CD4-positive, alpha-beta T cell (primary cell): ENCODE measurements at regions not wholly inside any gene's neighbourhood (a gene's known extent, or its start where the extent isn't known, plus 50 kb on each side); places are given as distances from the start of the nearest gene placed in this dataset.

Experiments
- ATAC-seq: fragments of 200-7000 bp; cut with Tn5 transposase; one replicate; pipeline ENCODE4 v1.10.0; 2022; ENCODE audit warnings: mild to moderate bottlenecking; ENCODE audit not compliant: poor library complexity
- CTCF ChIA-PET: fragments of 350-600 bp; sonication (Branson Sonifier 250); formaldehyde crosslinking; loops from one replicate; lab custom pipeline; 2021; ENCODE audit warnings: antibody characterized with exemption, inconsistent platforms; lab: Charles Lee
- POLR2A ChIA-PET: fragments of 350-600 bp; sonication (Branson Sonifier 250); formaldehyde crosslinking; loops from one replicate; lab custom pipeline; 2021; ENCODE audit warnings: antibody characterized with exemption, inconsistent platforms; lab: Charles Lee
- DNase-seq, 14 experiments: peaks; one replicate each; pipeline ENCODE4 v3.0.0-alpha.2; 2013 to 2020; ENCODE audit warnings: mixed read lengths in 2 of 14
- H3K27ac ChIP-seq, 2 donors: one replicate each; pipeline versions ENCODE4 v1.5.1 to v1.7.0; 2013; ENCODE audit warnings: low read length in 2 of 2, low read depth in 1 of 2, mild to moderate bottlenecking in 1 of 2
- H3K27me3 ChIP-seq, 2 experiments: 1 replicate in 1 of 2; 2 replicates in 1 of 2; pipeline versions ENCODE4 v1.6.1 to v1.7.0; 2013; ENCODE audit warnings: low read length in 2 of 2, control low read depth in 1 of 2, mild to moderate bottlenecking in 1 of 2, moderate library complexity in 1 of 2; ENCODE audit not compliant: insufficient read depth in 2 of 2, control insufficient read depth in 1 of 2
- H3K36me3 ChIP-seq: one replicate; pipeline ENCODE4 v1.6.1; 2013; ENCODE audit warnings: low read length, control low read depth; ENCODE audit not compliant: insufficient read depth
- H3K4me1 ChIP-seq: one replicate; pipeline ENCODE4 v1.6.1; 2013; ENCODE audit warnings: low read length, control low read depth; ENCODE audit not compliant: insufficient read depth
- H3K4me3 ChIP-seq: one replicate; pipeline ENCODE4 v1.5.1; 2013; ENCODE audit warnings: mild to moderate bottlenecking, low read length, moderate library complexity
- H3K9me3 ChIP-seq, 2 experiments: 1 replicate in 1 of 2; 2 replicates in 1 of 2; pipeline versions ENCODE4 v1.6.1 to v1.7.0; 2013; ENCODE audit warnings: low read length in 2 of 2, mild to moderate bottlenecking in 2 of 2, control low read depth in 1 of 2, moderate library complexity in 1 of 2; ENCODE audit not compliant: control insufficient read depth in 1 of 2, insufficient read depth in 1 of 2
- H3K27ac Mint-ChIP-seq: one replicate; pipeline ENCODE4 v1.8.0; 2020; ENCODE audit warnings: mixed read lengths
- H3K27me3 Mint-ChIP-seq: one replicate; pipeline ENCODE4 v1.8.0; 2021; ENCODE audit warnings: mixed read lengths
- H3K36me3 Mint-ChIP-seq: one replicate; pipeline ENCODE4 v1.8.0; 2021; ENCODE audit warnings: low read depth, mixed read lengths
- H3K4me1 Mint-ChIP-seq: one replicate; pipeline ENCODE4 v1.8.0; 2021; ENCODE audit warnings: low read depth, mixed read lengths
- H3K4me3 Mint-ChIP-seq: one replicate; pipeline ENCODE4 v1.8.0; 2020; ENCODE audit warnings: mild to moderate bottlenecking, mixed read lengths
- H3K9me3 Mint-ChIP-seq: one replicate; pipeline ENCODE4 v1.8.0; 2020; ENCODE audit warnings: mixed read lengths
- CTCF ChIP-seq: fragments of 200-600 bp; IDR thresholded peaks from one replicate; pipeline ENCODE4 v1.8.0; 2022; ENCODE audit warnings: antibody characterized with exemption, mild to moderate bottlenecking
- intact Hi-C, 2 experiments: fragments of 100-400 bp; cut with DNase I in 1 of 2; cut with micrococcal nuclease in 1 of 2; formaldehyde crosslinking; loops; one replicate each; pipeline versions ENCODE4 v1.15.1 to v1.9.0; 2023 to 2025; cut with DNase I, micrococcal nuclease

DNA sequence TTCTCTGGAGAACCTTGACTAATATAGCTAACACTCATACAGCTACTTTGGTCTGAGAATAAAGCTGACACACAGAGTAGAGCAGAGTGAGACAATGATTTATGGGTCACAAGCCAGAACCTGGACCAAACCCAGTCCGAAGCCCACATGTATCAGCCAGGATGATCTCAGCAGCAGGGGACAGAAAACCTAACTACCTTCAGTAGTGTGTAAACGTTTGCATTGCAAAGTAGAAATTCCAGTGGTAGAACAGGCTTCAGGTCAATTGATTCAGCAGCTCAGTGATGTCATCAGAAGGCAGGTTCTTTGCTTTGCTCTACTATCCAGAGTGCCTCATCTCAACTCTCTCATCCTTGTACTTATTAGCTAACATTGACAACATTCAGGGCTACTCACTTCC, 62.5 kb upstream of the PALS2 start:
- no peak for ATAC-seq
- Histone ChIP-seq H3K27me3 (no peaks in the 10 kb centered on the region), H3K4me1 (no peaks in the 10 kb centered on the region), H3K36me3 (no peaks in the 10 kb centered on the region), H3K9me3 (no peaks in the 10 kb centered on the region), H3K4me3 (no peak overlapping the region), H3K27ac (no peak overlapping the region)
- no peaks in the 10 kb centered on the region for H3K27me3 Mint-ChIP-seq
- no peaks in the 10 kb centered on the region for H3K36me3 Mint-ChIP-seq
- ChIA-PET CTCF (interaction anchor here (1.1 kb wide), 1 partner anchor 73 kb away, joined by 4 read pairs; no protein-coding TSS in a partner anchor), POLR2A (no interaction called here)
- no peak overlapping the region for H3K27ac Mint-ChIP-seq
- H3K4me3 Mint-ChIP-seq = no peak overlapping the region
- H3K9me3 Mint-ChIP-seq = no peaks in the 10 kb centered on the region
- intact Hi-C loops = no loop called here
- no peaks in the 10 kb centered on the region for H3K4me1 Mint-ChIP-seq
- DNase-seq = no peak
- TF ChIP-seq CTCF = no peak

DNA sequence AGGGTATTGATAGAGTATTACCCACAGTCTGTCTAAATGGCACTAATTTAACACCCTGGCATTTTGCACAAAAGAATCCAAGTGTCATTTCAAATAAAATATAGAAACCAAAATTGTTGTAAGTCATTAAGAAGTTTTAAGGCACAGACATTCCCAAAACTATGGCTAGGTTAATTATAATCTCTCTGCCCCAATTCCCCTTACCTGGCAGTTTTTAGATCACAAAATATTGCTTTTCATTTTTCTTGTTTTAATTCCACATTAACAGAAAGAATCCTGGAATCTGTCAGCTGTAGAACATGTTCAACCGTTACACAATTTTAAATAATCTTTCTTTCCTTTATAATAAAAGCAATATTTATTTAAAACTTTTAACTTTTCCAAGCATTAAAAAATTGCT, 56.1 kb upstream of the PALS2 start:
- H3K4me3 Mint-ChIP-seq = no peak overlapping the region
- CTCF ChIA-PET = no interaction called here
- intact Hi-C loops = no loop called here
- Histone ChIP-seq H3K27me3 (peaks cover 5 to 12% of the 10 kb centered on the region in 2 experiments), H3K4me1 (no peaks in the 10 kb centered on the region), H3K27ac (no peak overlapping the region), H3K9me3 (no peaks in the 10 kb centered on the region), H3K36me3 (no peaks in the 10 kb centered on the region), H3K4me3 (no peak overlapping the region)
- H3K4me1 Mint-ChIP-seq = no peaks in the 10 kb centered on the region
- POLR2A ChIA-PET = no interaction called here
- peaks cover 33% of the 10 kb centered on the region for H3K27me3 Mint-ChIP-seq
- ATAC-seq (no peak), DNase-seq (no peak)
- no peaks in the 10 kb centered on the region for H3K9me3 Mint-ChIP-seq
- H3K27ac Mint-ChIP-seq = no peak overlapping the region
- H3K36me3 Mint-ChIP-seq = no peaks in the 10 kb centered on the region
- TF ChIP-seq CTCF = no peak

- no peak for TF ChIP-seq CTCF
- POLR2A ChIA-PET = no interaction called here
- Histone ChIP-seq H3K4me1 (no peaks in the 10 kb centered on the region), H3K27me3 (peaks cover 11 to 15% of the 10 kb centered on the region in 2 experiments), H3K4me3 (no peak overlapping the region), H3K36me3 (no peaks in the 10 kb centered on the region), H3K27ac (no peak overlapping the region), H3K9me3 (no peaks in the 10 kb centered on the region)
- H3K4me3 Mint-ChIP-seq = no peak overlapping the region
- DNase-seq (no peak), ATAC-seq (no peak)
- H3K36me3 Mint-ChIP-seq = no peaks in the 10 kb centered on the region
- H3K9me3 Mint-ChIP-seq = no peaks in the 10 kb centered on the region
- intact Hi-C loops = no loop called here
- CTCF ChIA-PET = no interaction called here
- H3K27ac Mint-ChIP-seq = no peak overlapping the region
- H3K4me1 Mint-ChIP-seq = no peaks in the 10 kb centered on the region
- H3K27me3 Mint-ChIP-seq = peaks cover 35% of the 10 kb centered on the region
Observed at GRCh38 chr7:24521917-24522623, 51.2 kb upstream of the PALS2 start.
